GM23338 (cell line): ENCODE measurements at regions not wholly inside any gene's neighbourhood (a gene's known extent, or its start where the extent isn't known, plus 50 kb on each side); places are given as distances from the start of the nearest gene placed in this dataset.

ENCODE experiments used
- CREB1 ChIP-seq: fragments of 250-450 bp; sonication (Bioruptor Pico); IDR thresholded peaks from 2 replicates; pipeline ENCODE4 v1.5.0; 2020; ENCODE audit warnings: low read depth, mild to moderate bottlenecking, moderate library complexity
- CTCF ChIP-seq, 2 experiments: fragments of 200-600 bp in 1 of 2; sonication (generic) in 1 of 2; conservative IDR thresholded peaks; 2 replicates each; pipeline versions ENCODE4 v1.5.1 to v1.6.1; 2016 to 2017; ENCODE audit warnings: antibody characterized with exemption in 2 of 2, low read depth in 2 of 2, mild to moderate bottlenecking in 2 of 2, moderate library complexity in 1 of 2
- EZH2 ChIP-seq: fragments of 200-600 bp; sonication (generic); IDR thresholded peaks from one replicate; pipeline ENCODE4 v1.8.0; 2017; ENCODE audit warnings: antibody characterized with exemption, mild to moderate bottlenecking, low read depth; ENCODE audit not compliant: unreplicated experiment
- NANOG ChIP-seq: IDR thresholded peaks from 2 replicates; pipeline ENCODE4 v1.6.1; 2016; ENCODE audit warnings: antibody characterized with exemption, borderline replicate concordance

GRCh38 chrX:17976955-17977354 is 115.9 kb upstream of the RAI2 start:
- TF ChIP-seq CTCF (conservative IDR thresholded peaks at IDR 0.05; ENCODE audit: low read depth in 2 of 2) (no peak), EZH2 (no peak), NANOG (no peak), CREB1 (CRISPR knock-in tag) (no peak)
